Neural crest cell (in vitro differentiated cells): ENCODE measurements at regions not wholly inside any gene's neighbourhood (a gene's known extent, or its start where the extent isn't known, plus 50 kb on each side); places are given as distances from the start of the nearest gene placed in this dataset.
"Not testable (repeated sequence)": the region's sequence is repeated elsewhere in the genome, so short reads cannot be mapped to it uniquely, and the experiment has no call there.

Experiments used
- DNase-seq: peaks from one replicate; pipeline ENCODE4 v3.0.0; 2021; ENCODE audit warnings: low read depth, mixed read lengths, low spot score
- H3K27ac Mint-ChIP-seq: one replicate; pipeline ENCODE4 v1.8.0; 2021; ENCODE audit warnings: mild to moderate bottlenecking, mixed read lengths; ENCODE audit not compliant: unreplicated experiment
- H3K27me3 Mint-ChIP-seq: 2 replicates; pipeline ENCODE4 v1.8.0; 2021; ENCODE audit warnings: low read depth, mild to moderate bottlenecking, mixed read lengths
- H3K36me3 Mint-ChIP-seq: 2 replicates; pipeline ENCODE4 v1.8.0; 2021; ENCODE audit warnings: low read depth, mild to moderate bottlenecking, mixed read lengths
- H3K4me1 Mint-ChIP-seq: 2 replicates; pipeline ENCODE4 v1.8.0; 2021; ENCODE audit warnings: mixed read lengths
- H3K4me3 Mint-ChIP-seq: one replicate; pipeline ENCODE4 v1.8.0; 2021; ENCODE audit warnings: mild to moderate bottlenecking, mixed read lengths
- H3K9me3 Mint-ChIP-seq: 2 replicates; pipeline ENCODE4 v1.8.0; 2021; ENCODE audit warnings: mixed read lengths
- CTCF ChIP-seq: fragments of 200-600 bp; sonication (generic); conservative IDR thresholded peaks from 2 replicates; pipeline ENCODE4 v1.5.0; 2021; ENCODE audit warnings: antibody characterized with exemption, mild to moderate bottlenecking

GRCh38 chr22:19658057-19658966, 56.0 kb upstream of the SEPTIN5 start:
- Mint-ChIP-seq H3K9me3 (peaks cover 2% of the 10 kb centered on the region), H3K27me3 (peaks cover 2% of the 10 kb centered on the region), H3K36me3 (no peaks in the 10 kb centered on the region), H3K27ac (no peak overlapping the region), H3K4me3 (no peak overlapping the region), H3K4me1 (no peaks in the 10 kb centered on the region)
- no peak for TF ChIP-seq CTCF
- DNase-seq: no peak

GRCh38 chr22:19658967-19659804, 55.1 kb upstream of the SEPTIN5 start:
- Mint-ChIP-seq H3K36me3 (no peaks in the 10 kb centered on the region), H3K27ac (no peak overlapping the region), H3K4me1 (peaks cover 6% of the 10 kb centered on the region), H3K4me3 (no peak overlapping the region), H3K27me3 (peaks cover 2% of the 10 kb centered on the region), H3K9me3 (peaks cover 2% of the 10 kb centered on the region)
- no peak for TF ChIP-seq CTCF
- no peak for DNase-seq

- Mint-ChIP-seq H3K36me3 (no peaks in the 10 kb centered on the region), H3K4me1 (peaks cover 8% of the 10 kb centered on the region), H3K9me3 (peaks cover 2% of the 10 kb centered on the region), H3K4me3 (no peak overlapping the region), H3K27me3 (peaks cover 2% of the 10 kb centered on the region), H3K27ac (no peak overlapping the region)
- no peak for DNase-seq
- TF ChIP-seq CTCF: no peak
Measured at GRCh38 chr22:19659805-19660345, 54.4 kb upstream of the SEPTIN5 start.

- peaks cover 12% of the 10 kb centered on the region for H3K4me1 Mint-ChIP-seq
- not testable (repeated sequence) for H3K9me3 Mint-ChIP-seq, DNase-seq, H3K36me3 Mint-ChIP-seq, H3K4me3 Mint-ChIP-seq, H3K27me3 Mint-ChIP-seq, H3K27ac Mint-ChIP-seq
Measured at GRCh38 chr22:19660583-19660982, 53.7 kb upstream of the SEPTIN5 start.

- DNase-seq: no peak
- Mint-ChIP-seq H3K36me3 (no peaks in the 10 kb centered on the region), H3K27ac (no peak overlapping the region), H3K27me3 (peaks cover 5% of the 10 kb centered on the region), H3K4me3 (no peak overlapping the region), H3K9me3 (no peaks in the 10 kb centered on the region), H3K4me1 (peaks cover 12% of the 10 kb centered on the region)
- TF ChIP-seq CTCF: no peak
Measured at GRCh38 chr22:19661156-19661555, 53.1 kb upstream of the SEPTIN5 start.

- H3K27ac Mint-ChIP-seq, H3K27me3 Mint-ChIP-seq, DNase-seq, H3K36me3 Mint-ChIP-seq, H3K9me3 Mint-ChIP-seq, H3K4me3 Mint-ChIP-seq: not testable (repeated sequence)
- H3K4me1 Mint-ChIP-seq: peaks cover 12% of the 10 kb centered on the region
Measured at GRCh38 chr22:19662049-19662684, 52.1 kb upstream of the SEPTIN5 start.
